ENCODE measurements at regions not wholly inside any gene's neighbourhood (a gene's known extent, or its start where the extent isn't known, plus 50 kb on each side); places are given as distances from the start of the nearest gene placed in this dataset.

DNA sequence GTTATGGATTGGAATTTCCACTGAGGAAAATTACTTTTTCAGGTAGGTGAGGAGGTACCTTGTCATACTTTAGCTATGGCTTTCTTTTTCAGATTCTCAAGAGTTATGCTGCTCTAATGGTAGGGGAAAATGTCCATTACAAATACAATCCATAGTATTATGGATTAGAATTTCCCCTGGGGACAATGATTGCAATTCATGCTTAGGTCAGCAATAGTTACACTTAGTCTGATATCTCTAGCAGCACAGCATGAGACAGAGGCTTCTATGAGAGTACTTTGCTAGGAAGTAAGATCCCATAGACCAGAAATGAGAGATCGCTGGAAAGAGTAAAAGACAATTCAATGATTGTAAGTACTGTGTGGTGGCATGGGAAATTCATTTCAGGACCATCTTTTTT is 949.5 kb upstream of the CDH8 start:
- no peak for ATAC-seq
- Mint-ChIP-seq H3K36me3 (peaks cover 0 to 13% of the 10 kb centered on the region in 2 donors), H3K9me3 (peaks cover 23 to 39% of the 10 kb centered on the region in 2 donors), H3K27ac (no peak overlapping the region)
- no peak for DNase-seq (ENCODE audit: low spot score in 2 of 2)

DNA sequence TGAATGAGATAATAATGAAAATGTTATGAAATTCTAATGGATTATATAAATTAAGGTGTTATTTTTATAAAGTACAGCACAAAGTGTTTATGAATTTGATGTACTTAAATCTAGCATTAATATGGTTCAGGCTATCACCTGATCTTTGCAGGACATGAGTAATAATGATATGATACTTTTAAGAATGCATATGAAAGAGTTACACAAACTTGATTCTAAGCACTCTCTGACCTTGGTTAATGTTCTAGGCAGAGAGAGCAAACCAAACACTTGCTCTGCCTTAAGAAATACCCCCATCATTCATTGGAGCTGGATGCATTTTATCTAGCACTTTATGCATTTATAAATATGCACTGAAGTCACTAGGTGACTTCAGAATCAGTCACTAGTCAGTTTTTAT is 942.2 kb upstream of the CDH8 start:
- DNase-seq (ENCODE audit: low spot score in 2 of 2) = no peak
- H3K36me3 Mint-ChIP-seq = peaks cover 6 to 12% of the 10 kb centered on the region in 2 donors
- no peak overlapping the region for H3K27ac Mint-ChIP-seq
- H3K9me3 Mint-ChIP-seq = peaks cover 23 to 29% of the 10 kb centered on the region in 2 donors
- ATAC-seq = no peak

DNA sequence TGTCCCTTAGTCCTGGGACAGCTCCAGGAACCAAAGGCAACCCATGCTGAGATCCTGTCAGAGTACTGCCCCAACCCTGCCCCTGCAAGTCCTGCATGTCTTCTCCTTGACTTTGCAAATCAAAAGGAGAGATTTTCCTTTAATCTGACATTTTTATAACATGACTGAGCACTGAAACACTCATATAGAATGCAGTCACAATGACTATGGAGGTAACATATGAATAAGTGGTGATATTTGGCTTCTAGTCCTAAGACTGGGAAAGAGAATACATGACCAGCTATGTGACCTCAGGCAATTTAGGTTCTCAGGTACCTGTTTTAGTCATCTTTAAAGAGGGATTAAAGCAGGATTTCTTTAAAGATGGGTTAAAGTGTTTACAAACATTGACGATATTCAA is 941.6 kb upstream of the CDH8 start:
- ATAC-seq (no peak), DNase-seq (ENCODE audit: low spot score in 2 of 2) (no peak)
- no peak overlapping the region for H3K27ac Mint-ChIP-seq
- H3K9me3 Mint-ChIP-seq = peaks cover 19 to 31% of the 10 kb centered on the region in 2 donors
- peaks cover 6% of the 10 kb centered on the region in 2 donors for H3K36me3 Mint-ChIP-seq

DNA sequence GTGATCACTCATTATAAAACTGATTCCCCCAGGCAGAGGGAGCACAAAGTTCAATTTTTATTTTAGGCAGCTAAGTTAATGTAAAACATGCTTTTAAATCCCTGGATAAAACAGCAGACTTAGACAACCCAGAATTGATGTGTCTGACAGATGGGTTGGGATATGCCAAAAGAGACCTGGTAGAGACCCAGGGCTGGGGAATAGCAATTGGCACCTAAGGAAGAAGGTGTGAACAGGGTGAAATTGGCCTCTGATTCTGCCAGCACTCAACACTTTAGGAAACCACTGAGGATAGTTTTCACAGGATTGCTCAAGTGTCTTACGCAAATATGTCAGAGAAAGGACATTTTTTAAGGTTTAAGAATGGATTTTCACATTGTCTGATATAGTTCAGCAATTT is 938.2 kb upstream of the CDH8 start:
- peaks cover 0 to 6% of the 10 kb centered on the region in 2 donors for H3K36me3 Mint-ChIP-seq
- peaks cover 19 to 32% of the 10 kb centered on the region in 2 donors for H3K9me3 Mint-ChIP-seq
- ATAC-seq (no peak), DNase-seq (ENCODE audit: low spot score in 2 of 2) (no peak)
- no peak overlapping the region for H3K27ac Mint-ChIP-seq

DNA sequence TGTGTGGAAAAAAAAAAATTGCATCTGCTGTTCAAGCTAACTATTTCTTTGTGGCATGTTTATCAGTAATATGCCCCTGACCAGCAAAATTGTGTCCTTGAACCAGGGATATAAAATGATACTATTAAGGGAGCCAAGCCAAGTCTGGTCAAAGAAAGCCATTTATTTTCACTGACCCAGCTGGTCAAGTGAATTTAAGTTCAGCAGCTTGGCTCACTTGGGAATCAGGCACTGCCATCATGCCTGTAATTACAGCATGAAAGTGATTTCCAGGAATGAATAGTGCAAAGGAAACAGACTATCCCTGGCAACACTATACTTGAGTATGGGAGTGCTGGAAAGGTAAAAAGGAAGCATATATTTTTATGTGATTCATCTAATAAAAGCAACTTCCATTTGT is 934.6 kb upstream of the CDH8 start:
- no peak overlapping the region for H3K27ac Mint-ChIP-seq
- H3K9me3 Mint-ChIP-seq = peaks cover 11 to 23% of the 10 kb centered on the region in 2 donors
- DNase-seq (ENCODE audit: low spot score in 2 of 2) (no peak), ATAC-seq (no peak)
- peaks cover 0 to 6% of the 10 kb centered on the region in 2 donors for H3K36me3 Mint-ChIP-seq

GRCh38 chr16:62969711-62970318 is 933.6 kb upstream of the CDH8 start:
- Mint-ChIP-seq H3K36me3 (peaks cover 0 to 5% of the 10 kb centered on the region in 2 donors), H3K9me3 (peaks cover 7 to 18% of the 10 kb centered on the region in 2 donors), H3K27ac (no peak overlapping the region)
- DNase-seq (ENCODE audit: low spot score in 2 of 2) (no peak), ATAC-seq (no peak)

DNA sequence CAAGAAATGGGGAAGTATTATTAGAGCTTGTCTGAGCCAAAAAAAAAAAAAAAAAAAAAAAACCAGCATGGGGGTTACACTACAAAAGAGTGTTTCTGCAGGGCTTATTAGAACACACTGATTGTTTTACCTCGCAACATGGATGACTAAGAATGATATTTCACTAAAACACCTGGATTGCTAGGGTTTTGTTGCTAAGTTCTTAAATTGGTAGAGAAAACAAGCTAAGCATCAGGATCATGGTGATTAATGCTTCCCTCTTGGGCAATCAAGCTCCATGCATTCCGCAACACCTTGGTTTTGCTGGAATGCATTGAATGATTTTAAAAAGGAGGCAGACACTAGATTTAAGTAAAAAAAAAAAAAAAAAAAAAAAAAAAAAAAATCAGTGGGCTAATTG is 931.4 kb upstream of the CDH8 start:
- Mint-ChIP-seq H3K36me3 (no peaks in the 10 kb centered on the region), H3K9me3 (peaks cover 4 to 13% of the 10 kb centered on the region in 2 donors), H3K27ac (no peak overlapping the region)
- DNase-seq (ENCODE audit: low spot score in 2 of 2) (no peak), ATAC-seq (no peak)

DNA sequence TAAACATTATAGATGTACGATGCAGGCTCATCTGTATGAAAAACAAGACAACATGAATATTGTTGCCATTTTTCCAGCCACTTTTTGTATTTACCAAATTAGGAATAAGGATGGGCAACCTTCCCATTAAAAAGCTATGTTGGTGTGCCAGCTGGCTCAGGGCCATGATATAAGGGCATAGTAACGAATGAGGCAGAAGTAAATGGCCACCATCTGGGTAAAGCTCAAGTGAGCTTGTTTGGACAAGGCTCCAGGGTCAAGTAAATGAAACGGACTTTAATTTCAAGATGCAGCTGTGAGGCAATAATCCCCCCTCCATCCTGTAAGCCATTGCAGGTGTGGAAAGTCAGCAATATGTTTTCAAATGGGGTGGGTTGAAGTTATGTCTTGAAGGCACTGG is 930.9 kb upstream of the CDH8 start:
- ATAC-seq (no peak), DNase-seq (ENCODE audit: low spot score in 2 of 2) (no peak)
- no peak overlapping the region for H3K27ac Mint-ChIP-seq
- no peaks in the 10 kb centered on the region for H3K36me3 Mint-ChIP-seq
- H3K9me3 Mint-ChIP-seq = peaks cover 5 to 13% of the 10 kb centered on the region in 2 donors

GRCh38 chr16:62966626-62967025 is 930.4 kb upstream of the CDH8 start:
- no peak for ATAC-seq

GRCh38 chr16:62965831-62966230 is 929.6 kb upstream of the CDH8 start:
- Mint-ChIP-seq H3K27ac (no peak overlapping the region), H3K36me3 (no peaks in the 10 kb centered on the region), H3K9me3 (peaks cover 11 to 18% of the 10 kb centered on the region in 2 donors)
- DNase-seq (ENCODE audit: low spot score in 2 of 2) = no peak
- no peak for ATAC-seq

More at GRCh38 chr16:62966626-62967025, 930.4 kb upstream of the CDH8 start:
- no peak overlapping the region for H3K27ac Mint-ChIP-seq
- H3K9me3 Mint-ChIP-seq = peaks cover 11 to 18% of the 10 kb centered on the region in 2 donors
- DNase-seq (ENCODE audit: low spot score in 2 of 2) = no peak
- H3K36me3 Mint-ChIP-seq = no peaks in the 10 kb centered on the region

- Mint-ChIP-seq H3K9me3 (peaks cover 16 to 24% of the 10 kb centered on the region in 2 donors), H3K36me3 (peaks cover 0 to 7% of the 10 kb centered on the region in 2 donors), H3K27ac (no peak overlapping the region)
- DNase-seq (ENCODE audit: low spot score in 2 of 2) = no peak
- ATAC-seq = no peak
Measured at GRCh38 chr16:62963846-62964245, 927.6 kb upstream of the CDH8 start.

DNA sequence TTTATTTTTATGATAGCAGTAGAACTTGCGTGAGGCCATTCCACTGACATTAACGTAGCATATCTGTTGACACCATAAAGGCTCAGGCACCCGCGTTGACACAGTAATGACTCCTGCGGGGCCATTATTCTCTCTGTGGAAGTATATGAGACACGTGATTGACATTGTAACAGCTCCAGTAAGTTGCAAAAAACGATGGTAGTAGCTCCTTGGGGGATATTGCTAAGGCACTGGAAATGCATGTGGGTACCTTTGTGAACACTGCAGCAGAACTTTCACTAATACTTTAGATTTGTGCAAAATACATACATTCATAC is 918.8 kb upstream of the CDH8 start:
- no peak for DNase-seq (ENCODE audit: low spot score in 2 of 2)
- peaks cover 4 to 7% of the 10 kb centered on the region in 2 donors for H3K36me3 Mint-ChIP-seq
- no peak overlapping the region for H3K27ac Mint-ChIP-seq
- ATAC-seq = no peak
- H3K9me3 Mint-ChIP-seq = peaks cover 18% of the 10 kb centered on the region in 2 donors

DNA sequence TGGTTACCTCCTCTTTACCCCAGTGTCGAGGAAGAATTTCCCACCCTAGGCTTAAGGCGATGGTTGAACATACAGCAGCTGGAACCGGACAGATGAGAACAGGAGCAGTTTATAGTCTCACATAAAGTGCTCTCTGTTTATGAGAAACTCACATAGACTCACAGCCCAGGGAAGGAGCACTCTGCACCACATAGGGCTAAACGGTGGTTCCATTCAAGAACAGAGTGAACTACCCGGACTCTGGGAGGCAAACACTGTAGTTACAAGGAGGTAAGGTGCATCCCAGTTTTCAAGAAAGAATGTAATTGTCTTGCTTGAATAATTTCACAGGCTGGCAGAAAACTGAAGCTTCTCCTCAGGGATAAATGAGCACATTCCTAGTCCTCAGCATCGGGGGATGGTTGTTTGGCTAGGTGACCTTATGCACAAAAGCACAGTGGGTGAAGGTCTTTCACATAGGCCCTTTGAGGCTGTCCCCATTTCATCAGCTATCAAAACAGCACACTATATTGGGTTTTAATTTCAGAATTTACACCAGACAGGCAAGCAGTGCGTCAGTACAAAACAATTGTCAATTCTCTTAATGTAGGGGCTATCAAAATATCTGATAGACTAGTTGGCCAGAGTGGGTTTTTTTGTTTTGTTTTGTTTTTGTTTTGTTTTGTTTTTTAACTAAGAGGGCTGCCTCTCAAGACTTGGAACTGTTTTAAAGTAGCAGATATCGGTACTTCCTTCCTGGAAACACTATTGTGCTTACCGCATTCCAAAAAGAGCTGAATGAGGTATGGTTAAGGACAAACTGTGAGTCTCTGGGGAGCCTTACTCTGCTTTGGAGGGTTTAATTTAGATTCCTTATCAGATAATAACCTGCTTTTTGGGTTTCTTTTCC is 918.1 kb upstream of the CDH8 start:
- ATAC-seq (no peak), DNase-seq (ENCODE audit: low spot score in 2 of 2) (no peak)
- H3K27ac Mint-ChIP-seq = no peak overlapping the region
- peaks cover 2 to 4% of the 10 kb centered on the region in 2 donors for H3K36me3 Mint-ChIP-seq
- H3K9me3 Mint-ChIP-seq = peaks cover 13 to 15% of the 10 kb centered on the region in 2 donors

- Mint-ChIP-seq H3K9me3 (peaks cover 18 to 19% of the 10 kb centered on the region in 2 donors), H3K27ac (no peak overlapping the region), H3K36me3 (peaks cover 5% of the 10 kb centered on the region in 2 donors)
- no peak for ATAC-seq
- DNase-seq (ENCODE audit: low spot score in 2 of 2) = no peak
Measured at GRCh38 chr16:62950351-62950750, 914.1 kb upstream of the CDH8 start.

- peaks cover 12 to 20% of the 10 kb centered on the region in 2 donors for H3K9me3 Mint-ChIP-seq
- H3K27ac Mint-ChIP-seq = no peak overlapping the region
- ATAC-seq = no peak
- no peak for DNase-seq (ENCODE audit: low spot score in 2 of 2)
- peaks cover 0 to 5% of the 10 kb centered on the region in 2 donors for H3K36me3 Mint-ChIP-seq
Measured at GRCh38 chr16:62940569-62940968, 904.3 kb upstream of the CDH8 start.

DNA sequence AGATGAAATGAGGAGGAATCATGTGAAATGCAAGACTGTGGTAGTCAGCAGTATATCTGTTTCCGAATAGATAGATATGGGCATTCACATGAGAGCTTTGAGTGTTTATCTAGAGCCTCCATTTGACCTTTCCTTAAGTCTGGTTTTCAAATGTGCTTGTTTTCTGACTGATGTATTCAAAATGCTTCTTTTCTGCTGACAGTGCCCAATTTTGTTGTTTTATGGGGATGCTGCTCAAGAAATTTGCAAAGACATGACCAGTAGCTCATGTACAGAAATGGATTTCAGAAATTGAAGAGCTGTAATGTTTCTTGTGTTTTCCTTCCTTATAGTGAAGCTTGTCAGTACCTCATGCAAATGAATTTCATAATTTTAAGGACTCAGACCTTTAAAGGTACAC is 903.4 kb upstream of the CDH8 start:
- H3K27ac Mint-ChIP-seq = no peak overlapping the region
- ATAC-seq = no peak
- no peak for DNase-seq (ENCODE audit: low spot score in 2 of 2)
- peaks cover 0 to 5% of the 10 kb centered on the region in 2 donors for H3K36me3 Mint-ChIP-seq
- H3K9me3 Mint-ChIP-seq = peaks cover 12 to 20% of the 10 kb centered on the region in 2 donors

- ATAC-seq (no peak), DNase-seq (ENCODE audit: low spot score in 2 of 2) (no peak)
- Mint-ChIP-seq H3K9me3 (peaks cover 7 to 29% of the 10 kb centered on the region in 2 donors), H3K27ac (no peak overlapping the region), H3K36me3 (peaks cover 0 to 5% of the 10 kb centered on the region in 2 donors)
Measured at GRCh38 chr16:62933929-62934328, 897.7 kb upstream of the CDH8 start.

GRCh38 chr16:62929593-62929992 is 893.4 kb upstream of the CDH8 start:
- Mint-ChIP-seq H3K9me3 (peaks cover 12 to 28% of the 10 kb centered on the region in 2 donors), H3K36me3 (peaks cover 0 to 6% of the 10 kb centered on the region in 2 donors), H3K27ac (no peak overlapping the region)
- DNase-seq (ENCODE audit: low spot score in 2 of 2) (no peak), ATAC-seq (no peak)
